ENCODE measurements at regions not wholly inside any gene's neighbourhood (a gene's known extent, or its start where the extent isn't known, plus 50 kb on each side); places are given as distances from the start of the nearest gene placed in this dataset.

GRCh38 chr1:209106861-209107260 is 476.7 kb upstream of the CAMK1G start:
- no peak for TF ChIP-seq CTCF (IDR thresholded peaks at IDR 0.05)
- TF ChIP-seq POLR2A (IDR thresholded peaks at IDR 0.05): no peak
